ENCODE measurements at regions not wholly inside any gene's neighbourhood (a gene's known extent, or its start where the extent isn't known, plus 50 kb on each side); places are given as distances from the start of the nearest gene placed in this dataset.

DNA sequence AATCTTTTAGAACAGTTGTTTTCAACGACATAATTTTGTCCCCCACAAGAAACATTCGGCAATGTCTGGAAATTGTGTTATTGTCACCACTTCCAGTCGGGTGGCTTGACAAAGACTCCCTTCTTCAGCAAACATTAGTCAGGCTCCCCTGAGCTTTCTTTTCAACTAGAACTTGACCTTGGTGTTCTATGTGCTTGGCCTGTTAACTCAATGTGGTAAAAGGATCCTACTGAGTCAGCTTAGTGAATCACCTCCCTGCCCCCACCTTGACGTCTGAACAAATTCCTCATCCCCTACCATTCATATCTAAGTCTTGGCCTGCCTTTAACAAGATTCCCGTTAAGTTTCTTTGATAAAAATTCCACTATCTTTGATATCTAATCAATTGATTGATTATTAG is 465.0 kb upstream of the ROBO1 start:
- no peaks in the 10 kb centered on the region for H3K27me3 Mint-ChIP-seq (ENCODE audit: insufficient read depth)
- no peak overlapping the region for H3K27ac Mint-ChIP-seq
- H3K4me1 Mint-ChIP-seq (ENCODE audit: low read depth) = no peaks in the 10 kb centered on the region
- H3K36me3 Mint-ChIP-seq (ENCODE audit: low read depth) = no peaks in the 10 kb centered on the region
- no peak for DNase-seq (ENCODE audit: low spot score)
- intact Hi-C loops (cut with micrococcal nuclease) = no loop called here
- no peak overlapping the region for H3K4me3 Mint-ChIP-seq
- peaks cover 9% of the 10 kb centered on the region for H3K9me3 Mint-ChIP-seq

DNA sequence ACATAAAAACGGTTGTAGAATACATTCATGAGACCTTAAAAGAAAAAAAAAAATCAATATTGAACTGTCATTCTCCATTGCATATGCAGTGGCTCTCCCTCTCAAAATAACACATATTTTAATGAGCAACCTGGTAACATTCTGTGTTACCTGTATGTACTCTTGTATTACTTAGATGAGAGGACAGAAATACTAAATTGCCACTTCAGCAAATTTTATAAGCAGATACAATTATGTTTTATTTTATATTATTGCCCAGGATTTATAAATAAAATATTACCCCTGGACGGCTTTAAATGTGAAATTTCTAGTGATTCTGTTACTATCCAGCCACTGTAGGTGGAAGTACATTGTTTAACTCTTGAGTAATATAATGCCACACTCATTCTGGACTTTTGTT is 463.2 kb upstream of the ROBO1 start:
- intact Hi-C loops (cut with micrococcal nuclease) = no loop called here
- no peak for DNase-seq (ENCODE audit: low spot score)
- H3K36me3 Mint-ChIP-seq (ENCODE audit: low read depth) = no peaks in the 10 kb centered on the region
- no peaks in the 10 kb centered on the region for H3K27me3 Mint-ChIP-seq (ENCODE audit: insufficient read depth)
- H3K4me3 Mint-ChIP-seq = no peak overlapping the region
- peaks cover 16% of the 10 kb centered on the region for H3K9me3 Mint-ChIP-seq
- H3K27ac Mint-ChIP-seq = no peak overlapping the region
- H3K4me1 Mint-ChIP-seq (ENCODE audit: low read depth) = no peaks in the 10 kb centered on the region

DNA sequence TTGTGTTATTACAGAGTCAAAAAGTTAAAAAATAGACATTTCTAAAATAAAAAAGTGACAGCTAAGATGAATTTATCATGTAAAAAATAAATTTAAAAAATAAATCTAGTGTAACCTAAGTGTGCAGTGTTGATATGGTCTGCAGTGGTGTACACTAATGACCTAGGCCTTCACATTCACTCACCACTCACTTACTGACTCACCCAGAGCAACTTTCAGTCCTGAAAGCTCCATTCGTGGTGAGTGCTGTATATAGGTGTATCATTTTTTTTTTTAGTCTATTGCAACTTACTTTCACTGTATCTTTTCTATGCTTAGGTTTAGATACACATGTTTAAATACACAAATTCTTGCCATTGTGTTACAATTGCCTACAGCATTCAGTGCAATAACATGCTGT is 459.4 kb upstream of the ROBO1 start:
- intact Hi-C loops (cut with micrococcal nuclease) = no loop called here
- Mint-ChIP-seq H3K9me3 (peaks cover 14% of the 10 kb centered on the region), H3K27me3 (ENCODE audit: insufficient read depth) (no peaks in the 10 kb centered on the region), H3K27ac (no peak overlapping the region), H3K4me1 (ENCODE audit: low read depth) (no peaks in the 10 kb centered on the region), H3K4me3 (no peak overlapping the region), H3K36me3 (ENCODE audit: low read depth) (no peaks in the 10 kb centered on the region)
- no peak for DNase-seq (ENCODE audit: low spot score)

DNA sequence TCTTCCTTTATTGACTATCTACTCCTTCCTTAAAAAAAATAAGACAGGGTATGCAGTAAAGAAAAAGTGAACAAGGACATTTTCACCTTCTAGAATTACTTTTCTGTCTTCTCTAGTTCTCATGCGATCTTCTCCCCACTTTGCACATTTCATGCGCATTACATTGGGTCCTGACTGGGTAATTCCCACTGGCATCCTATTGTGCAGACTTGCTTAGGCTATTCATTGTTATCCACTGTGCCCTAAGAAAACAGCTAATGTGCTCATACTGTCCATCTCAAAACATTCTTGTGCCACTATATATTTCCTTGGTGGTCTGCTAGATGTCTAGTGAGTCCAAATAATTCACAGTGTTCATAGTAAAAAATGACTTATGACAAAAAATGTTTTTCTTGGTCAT is 447.4 kb upstream of the ROBO1 start:
- Mint-ChIP-seq H3K4me3 (no peak overlapping the region), H3K9me3 (peaks cover 13% of the 10 kb centered on the region), H3K27ac (no peak overlapping the region), H3K27me3 (ENCODE audit: insufficient read depth) (no peaks in the 10 kb centered on the region), H3K4me1 (ENCODE audit: low read depth) (no peaks in the 10 kb centered on the region), H3K36me3 (ENCODE audit: low read depth) (no peaks in the 10 kb centered on the region)
- intact Hi-C loops (cut with micrococcal nuclease) = no loop called here
- no peak for DNase-seq (ENCODE audit: low spot score)

DNA sequence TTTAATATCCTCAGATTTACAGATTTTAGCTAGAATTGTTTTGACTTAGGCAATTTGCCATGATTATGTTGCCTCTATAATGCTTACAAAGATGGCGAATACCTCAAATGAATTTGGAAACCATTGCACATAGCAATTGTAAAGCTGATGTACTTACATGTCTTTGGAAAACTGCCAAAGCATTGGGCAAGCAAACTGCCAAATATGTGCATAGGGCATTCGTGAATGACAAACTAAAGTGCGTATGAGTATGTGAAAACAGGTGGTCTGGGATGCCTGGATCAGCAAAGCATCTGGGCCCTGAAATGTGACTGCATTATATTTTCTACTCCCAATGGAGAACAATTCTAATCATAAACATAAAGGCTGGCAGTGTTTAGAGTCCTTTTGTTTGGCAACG is 445.3 kb upstream of the ROBO1 start:
- H3K4me1 Mint-ChIP-seq (ENCODE audit: low read depth) = no peaks in the 10 kb centered on the region
- no peak overlapping the region for H3K4me3 Mint-ChIP-seq
- no peaks in the 10 kb centered on the region for H3K27me3 Mint-ChIP-seq (ENCODE audit: insufficient read depth)
- DNase-seq (ENCODE audit: low spot score) = no peak
- H3K9me3 Mint-ChIP-seq = peaks cover 15% of the 10 kb centered on the region
- H3K27ac Mint-ChIP-seq = no peak overlapping the region
- intact Hi-C loops (cut with micrococcal nuclease) = no loop called here
- H3K36me3 Mint-ChIP-seq (ENCODE audit: low read depth) = no peaks in the 10 kb centered on the region

DNA sequence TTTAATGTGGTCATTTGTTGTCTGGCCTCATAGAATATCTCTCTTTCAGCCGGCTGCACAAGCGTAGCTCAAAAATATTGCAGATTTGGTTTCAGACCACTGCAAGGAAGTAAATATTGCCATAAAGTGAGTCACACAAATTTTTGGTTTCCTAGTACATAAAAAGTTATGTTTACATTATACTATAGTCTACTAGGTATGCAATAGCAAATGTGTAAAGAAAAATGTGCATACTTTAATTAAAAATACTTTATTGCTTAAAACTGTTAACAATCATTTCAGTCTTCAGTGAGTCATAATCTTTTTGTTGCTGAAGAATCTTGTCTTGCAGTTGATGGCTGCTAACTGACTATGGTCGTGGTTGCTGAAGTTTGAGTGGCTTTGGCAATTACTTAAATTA is 425.1 kb upstream of the ROBO1 start:
- peaks cover 18% of the 10 kb centered on the region for H3K9me3 Mint-ChIP-seq

DNA sequence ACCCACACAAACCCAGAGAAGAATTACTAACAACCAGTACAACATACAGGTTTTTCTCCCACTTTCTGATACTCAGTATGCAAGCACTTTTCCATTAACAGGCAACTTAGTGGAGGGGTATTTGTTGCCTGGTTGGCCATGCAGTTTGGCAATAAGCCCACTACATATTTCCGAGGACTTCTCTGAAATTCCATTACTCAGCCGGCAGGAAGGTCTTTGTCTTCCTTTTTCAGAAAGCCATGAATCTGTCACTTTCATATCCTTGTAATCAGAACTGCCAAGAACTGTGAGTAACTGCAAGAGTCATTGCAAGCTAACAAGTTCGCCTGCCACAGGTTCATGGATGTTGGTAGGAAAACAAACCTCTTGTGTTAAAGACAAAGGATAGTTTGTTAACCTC is 422.3 kb upstream of the ROBO1 start:
- Mint-ChIP-seq H3K9me3 (peaks cover 10% of the 10 kb centered on the region), H3K27me3 (ENCODE audit: insufficient read depth) (no peaks in the 10 kb centered on the region), H3K4me3 (no peak overlapping the region), H3K27ac (no peak overlapping the region), H3K36me3 (ENCODE audit: low read depth) (no peaks in the 10 kb centered on the region), H3K4me1 (ENCODE audit: low read depth) (no peaks in the 10 kb centered on the region)
- DNase-seq (ENCODE audit: low spot score) = no peak
- intact Hi-C loops (cut with micrococcal nuclease) = no loop called here

More for the DNA sequence above, 425.1 kb upstream of the ROBO1 start:
- H3K27me3 Mint-ChIP-seq (ENCODE audit: insufficient read depth) = no peaks in the 10 kb centered on the region
- H3K4me3 Mint-ChIP-seq = no peak overlapping the region
- H3K4me1 Mint-ChIP-seq (ENCODE audit: low read depth) = no peaks in the 10 kb centered on the region
- no peaks in the 10 kb centered on the region for H3K36me3 Mint-ChIP-seq (ENCODE audit: low read depth)
- H3K27ac Mint-ChIP-seq = no peak overlapping the region
- DNase-seq (ENCODE audit: low spot score) = no peak
- intact Hi-C loops (cut with micrococcal nuclease) = no loop called here

DNA sequence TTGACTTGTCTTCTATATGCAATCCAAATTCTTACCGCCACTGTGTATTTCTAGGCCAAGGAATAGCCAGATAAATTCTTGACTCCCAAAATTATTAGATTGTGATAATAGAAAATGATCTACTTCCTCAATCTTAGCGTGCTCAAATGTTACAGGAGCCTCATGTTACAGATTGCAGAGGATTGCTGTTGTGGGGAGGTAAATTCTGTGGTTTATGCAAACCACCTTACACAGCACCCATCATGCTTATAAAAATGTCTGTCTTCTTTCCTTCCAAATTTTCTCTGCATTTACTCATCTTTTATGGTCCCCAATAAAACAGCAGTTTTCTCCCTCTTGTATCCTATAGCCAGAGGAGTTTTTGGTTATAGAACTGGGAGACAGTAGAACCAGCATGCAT is 420.2 kb upstream of the ROBO1 start:
- intact Hi-C loops (cut with micrococcal nuclease) = no loop called here
- H3K4me1 Mint-ChIP-seq (ENCODE audit: low read depth) = no peaks in the 10 kb centered on the region
- no peak for DNase-seq (ENCODE audit: low spot score)
- no peak overlapping the region for H3K4me3 Mint-ChIP-seq
- H3K9me3 Mint-ChIP-seq = peaks cover 9% of the 10 kb centered on the region
- no peaks in the 10 kb centered on the region for H3K36me3 Mint-ChIP-seq (ENCODE audit: low read depth)
- H3K27me3 Mint-ChIP-seq (ENCODE audit: insufficient read depth) = no peaks in the 10 kb centered on the region
- no peak overlapping the region for H3K27ac Mint-ChIP-seq

DNA sequence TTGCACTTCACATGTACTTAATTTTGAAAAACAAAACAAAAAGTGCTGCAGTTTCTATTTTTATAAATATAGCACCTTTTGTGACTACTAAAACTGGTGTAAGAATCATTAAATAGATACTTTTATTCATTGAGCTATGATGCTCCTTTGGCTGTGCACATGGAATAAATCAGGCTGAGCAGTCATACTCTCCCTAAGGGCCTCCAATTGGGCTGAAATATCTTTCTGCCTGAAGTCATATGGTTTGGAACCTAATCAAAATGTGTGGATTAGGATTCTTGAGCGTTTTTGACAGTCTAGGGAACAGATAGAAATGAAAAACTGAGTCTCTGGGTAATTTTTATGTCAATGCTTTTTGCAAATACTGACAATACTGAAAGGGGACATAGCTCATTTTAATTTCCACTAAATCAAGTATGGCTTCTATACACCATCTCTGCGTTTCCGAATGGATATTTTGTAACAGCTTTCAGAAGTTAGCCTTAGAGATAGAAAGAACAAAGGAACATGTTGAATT is 392.2 kb upstream of the ROBO1 start:
- no peak for DNase-seq (ENCODE audit: low spot score)
- no peak overlapping the region for H3K4me3 Mint-ChIP-seq
- H3K36me3 Mint-ChIP-seq (ENCODE audit: low read depth) = no peaks in the 10 kb centered on the region
- no peaks in the 10 kb centered on the region for H3K27me3 Mint-ChIP-seq (ENCODE audit: insufficient read depth)
- intact Hi-C loops (cut with micrococcal nuclease) = no loop called here
- H3K9me3 Mint-ChIP-seq = peaks cover 4% of the 10 kb centered on the region
- no peak overlapping the region for H3K27ac Mint-ChIP-seq
- no peaks in the 10 kb centered on the region for H3K4me1 Mint-ChIP-seq (ENCODE audit: low read depth)

DNA sequence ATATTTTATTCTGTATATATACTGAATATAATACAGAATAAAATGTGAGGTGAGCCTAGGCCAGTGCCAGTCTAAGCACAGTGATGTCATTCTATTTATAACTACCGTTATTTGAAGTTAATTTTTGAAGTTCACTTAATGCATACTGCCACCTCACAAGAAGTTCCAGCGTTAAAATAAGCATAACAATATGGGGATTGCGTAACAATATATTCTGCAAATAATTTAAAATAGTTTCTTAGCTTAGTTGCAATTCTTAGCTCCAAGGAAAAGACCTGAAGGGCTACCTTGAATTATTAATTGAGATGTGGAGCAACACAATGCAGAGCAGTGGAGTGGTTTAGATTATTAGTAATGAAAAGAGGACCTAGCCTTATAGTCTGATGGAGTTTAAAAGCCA is 390.5 kb upstream of the ROBO1 start:
- Mint-ChIP-seq H3K4me1 (ENCODE audit: low read depth) (no peaks in the 10 kb centered on the region), H3K27me3 (ENCODE audit: insufficient read depth) (no peaks in the 10 kb centered on the region), H3K36me3 (ENCODE audit: low read depth) (no peaks in the 10 kb centered on the region), H3K27ac (no peak overlapping the region), H3K9me3 (peaks cover 7% of the 10 kb centered on the region), H3K4me3 (no peak overlapping the region)
- no peak for DNase-seq (ENCODE audit: low spot score)
- intact Hi-C loops (cut with micrococcal nuclease) = no loop called here

DNA sequence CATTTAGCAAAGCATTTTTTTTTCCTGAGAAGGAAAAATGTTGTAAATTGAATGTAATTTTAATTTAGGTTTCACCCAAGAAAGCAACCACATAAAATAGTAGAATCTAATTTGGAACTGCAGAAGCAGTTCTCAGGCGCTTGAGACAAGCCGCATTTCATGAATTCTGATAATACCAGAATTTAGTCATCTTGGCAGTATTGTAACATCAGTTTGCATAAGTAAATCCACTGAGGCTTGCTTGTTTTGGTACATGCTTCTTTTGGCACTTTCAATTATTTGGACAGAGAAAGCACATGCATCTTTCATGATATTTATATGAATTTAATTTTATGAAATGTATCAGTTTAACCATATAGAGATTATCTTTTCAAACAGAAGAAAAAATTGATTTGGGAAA is 389.7 kb upstream of the ROBO1 start:
- Mint-ChIP-seq H3K4me1 (ENCODE audit: low read depth) (no peaks in the 10 kb centered on the region), H3K4me3 (no peak overlapping the region), H3K36me3 (ENCODE audit: low read depth) (no peaks in the 10 kb centered on the region), H3K27ac (no peak overlapping the region), H3K9me3 (peaks cover 12% of the 10 kb centered on the region), H3K27me3 (ENCODE audit: insufficient read depth) (no peaks in the 10 kb centered on the region)
- intact Hi-C loops (cut with micrococcal nuclease) = no loop called here
- DNase-seq (ENCODE audit: low spot score) = no peak

DNA sequence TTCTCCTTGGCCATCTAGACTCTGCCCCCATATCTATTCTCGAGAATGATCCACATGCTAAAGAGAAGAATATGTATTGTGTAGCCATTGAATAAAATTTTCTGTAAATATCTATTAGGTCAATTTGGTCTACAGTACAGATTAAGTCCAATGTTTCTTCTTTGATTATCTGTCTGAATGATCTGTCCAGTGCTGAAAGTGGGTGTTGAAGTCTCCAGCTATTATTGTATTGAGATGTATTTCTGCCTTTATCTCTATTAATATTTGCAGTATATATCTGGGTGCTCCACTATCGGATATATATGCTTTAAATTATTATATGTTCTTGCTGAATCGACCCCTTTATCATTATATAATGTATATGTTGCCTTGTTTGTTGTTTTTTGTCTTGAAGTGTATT is 384.9 kb upstream of the ROBO1 start:
- intact Hi-C loops (cut with micrococcal nuclease) = no loop called here
- H3K4me1 Mint-ChIP-seq (ENCODE audit: low read depth) = no peaks in the 10 kb centered on the region
- H3K27ac Mint-ChIP-seq = no peak overlapping the region
- no peaks in the 10 kb centered on the region for H3K27me3 Mint-ChIP-seq (ENCODE audit: insufficient read depth)
- H3K4me3 Mint-ChIP-seq = no peak overlapping the region
- peaks cover 29% of the 10 kb centered on the region for H3K9me3 Mint-ChIP-seq
- no peaks in the 10 kb centered on the region for H3K36me3 Mint-ChIP-seq (ENCODE audit: low read depth)
- no peak for DNase-seq (ENCODE audit: low spot score)

DNA sequence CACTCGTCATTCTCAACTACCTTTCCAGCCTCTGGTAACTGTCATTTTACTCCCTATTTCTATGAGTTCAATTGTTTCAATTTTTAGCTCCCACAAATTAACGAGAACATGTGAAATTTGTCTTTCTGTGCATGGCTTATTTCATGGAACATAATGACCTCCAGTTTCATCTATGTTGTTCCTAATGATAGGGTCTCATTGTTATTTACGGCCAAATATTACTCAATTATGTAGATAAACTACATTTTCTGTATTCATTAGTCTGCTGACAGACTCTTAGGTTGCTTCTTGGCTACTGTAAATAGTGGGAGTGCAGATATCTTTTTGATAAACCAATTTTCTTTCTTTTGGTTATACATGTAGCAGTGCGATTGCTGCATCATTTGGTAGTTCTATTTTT is 374.9 kb upstream of the ROBO1 start:
- intact Hi-C loops (cut with micrococcal nuclease) = no loop called here
- Mint-ChIP-seq H3K36me3 (ENCODE audit: low read depth) (no peaks in the 10 kb centered on the region), H3K4me1 (ENCODE audit: low read depth) (no peaks in the 10 kb centered on the region), H3K9me3 (peaks cover 21% of the 10 kb centered on the region), H3K4me3 (no peak overlapping the region), H3K27me3 (ENCODE audit: insufficient read depth) (no peaks in the 10 kb centered on the region), H3K27ac (no peak overlapping the region)
- DNase-seq (ENCODE audit: low spot score) = no peak

DNA sequence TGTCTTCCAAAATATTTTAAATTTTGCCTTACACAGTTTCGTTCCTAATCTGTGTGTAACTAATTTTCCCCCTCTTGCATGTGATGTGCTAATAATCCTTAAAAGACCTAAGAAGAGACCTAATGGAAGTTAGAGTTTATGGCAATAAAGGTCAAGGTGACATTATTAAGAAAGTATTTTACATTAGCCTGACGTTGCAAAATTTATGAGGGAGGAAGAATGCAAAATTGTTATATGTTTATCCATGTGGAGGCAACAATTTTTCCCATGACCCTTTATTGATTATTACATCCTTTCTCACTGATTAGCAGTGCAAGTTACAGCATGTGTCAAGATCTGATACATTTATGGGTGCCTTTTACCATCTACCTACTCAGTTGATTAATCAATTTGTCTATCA is 373.8 kb upstream of the ROBO1 start:
- DNase-seq (ENCODE audit: low spot score) = no peak
- no peak overlapping the region for H3K4me3 Mint-ChIP-seq
- peaks cover 29% of the 10 kb centered on the region for H3K9me3 Mint-ChIP-seq
- no peaks in the 10 kb centered on the region for H3K36me3 Mint-ChIP-seq (ENCODE audit: low read depth)
- intact Hi-C loops (cut with micrococcal nuclease) = no loop called here
- H3K27ac Mint-ChIP-seq = no peak overlapping the region
- no peaks in the 10 kb centered on the region for H3K4me1 Mint-ChIP-seq (ENCODE audit: low read depth)
- H3K27me3 Mint-ChIP-seq (ENCODE audit: insufficient read depth) = no peaks in the 10 kb centered on the region
